Stimulated activated naive B cell treated with anti-CD40 and anti-IgM and Interleukin-4, amounts not matched to agents 10 μg/mL and 1 μg/mL and 100 μg/mL, for 72 hours (primary cell): ENCODE measurements at regions not wholly inside any gene's neighbourhood (a gene's known extent, or its start where the extent isn't known, plus 50 kb on each side); places are given as distances from the start of the nearest gene placed in this dataset.
A peak's percentile ranks its signal among the peaks of the same experiment; 100 is the strongest.

Source experiments
- ATAC-seq, 2 donors: fragments of 150-1000 bp; cut with Tn5 transposase; replicated peaks; 2 replicates each; pipeline ENCODE4 v1.10.0; 2021; ENCODE audit warnings: moderate library complexity in 1 of 2
- DNase-seq: peaks from one replicate; pipeline ENCODE4 v3.0.0; 2021
- H3K27ac Mint-ChIP-seq: one replicate; pipeline ENCODE4 v1.8.0; 2022; ENCODE audit warnings: mild to moderate bottlenecking, mixed read lengths
- H3K27me3 Mint-ChIP-seq, 2 donors: one replicate each; pipeline ENCODE4 v1.8.0; 2022; ENCODE audit warnings: mixed read lengths in 2 of 2
- H3K36me3 Mint-ChIP-seq, 2 donors: one replicate each; pipeline ENCODE4 v1.8.0; 2022; ENCODE audit warnings: mixed read lengths in 2 of 2, mild to moderate bottlenecking in 1 of 2
- H3K4me1 Mint-ChIP-seq, 2 donors: one replicate each; pipeline ENCODE4 v1.8.0; 2022; ENCODE audit warnings: mixed read lengths in 2 of 2, mild to moderate bottlenecking in 1 of 2
- H3K4me3 Mint-ChIP-seq, 2 donors: one replicate each; pipeline ENCODE4 v1.8.0; 2022; ENCODE audit warnings: mild to moderate bottlenecking in 2 of 2, mixed read lengths in 2 of 2, moderate library complexity in 1 of 2
- H3K9me3 Mint-ChIP-seq, 2 donors: one replicate each; pipeline ENCODE4 v1.8.0; 2022; ENCODE audit warnings: mixed read lengths in 2 of 2, mild to moderate bottlenecking in 1 of 2

- DNase-seq (no peak), ATAC-seq (no peak)
- Mint-ChIP-seq H3K36me3 (no peaks in the 10 kb centered on the region), H3K27ac (no peak overlapping the region), H3K4me3 (no peak overlapping the region), H3K4me1 (peaks cover 0 to 6% of the 10 kb centered on the region in 2 donors), H3K27me3 (peaks cover 0 to 9% of the 10 kb centered on the region in 2 donors), H3K9me3 (no peaks in the 10 kb centered on the region)
Measured at GRCh38 chr10:71075759-71076472, 136.5 kb upstream of the UNC5B start.

- no peak overlapping the region for H3K27ac Mint-ChIP-seq
- H3K9me3 Mint-ChIP-seq, result no peaks in the 10 kb centered on the region
- no peak overlapping the region for H3K4me3 Mint-ChIP-seq
- ATAC-seq (no peak), DNase-seq (no peak)
- peaks cover 0 to 7% of the 10 kb centered on the region in 2 donors for H3K27me3 Mint-ChIP-seq
- H3K36me3 Mint-ChIP-seq, result no peaks in the 10 kb centered on the region
- peaks cover 0 to 6% of the 10 kb centered on the region in 2 donors for H3K4me1 Mint-ChIP-seq
Measured at GRCh38 chr10:71076473-71077142, 135.8 kb upstream of the UNC5B start.

- Mint-ChIP-seq H3K9me3 (no peaks in the 10 kb centered on the region), H3K27me3 (peaks cover 0 to 7% of the 10 kb centered on the region in 2 donors), H3K4me1 (peaks cover 0 to 6% of the 10 kb centered on the region in 2 donors), H3K36me3 (no peaks in the 10 kb centered on the region), H3K4me3 (no peak overlapping the region), H3K27ac (no peak overlapping the region)
- ATAC-seq (no peak), DNase-seq (no peak)
Measured at GRCh38 chr10:71077143-71077581, 135.2 kb upstream of the UNC5B start.

- ATAC-seq (no peak), DNase-seq (no peak)
- H3K36me3 Mint-ChIP-seq, result no peaks in the 10 kb centered on the region
- no peak overlapping the region for H3K27ac Mint-ChIP-seq
- H3K4me1 Mint-ChIP-seq, result peaks cover 0 to 6% of the 10 kb centered on the region in 2 donors
- H3K27me3 Mint-ChIP-seq, result peaks cover 0 to 7% of the 10 kb centered on the region in 2 donors
- H3K9me3 Mint-ChIP-seq, result no peaks in the 10 kb centered on the region
- H3K4me3 Mint-ChIP-seq, result no peak overlapping the region
Measured at GRCh38 chr10:71077796-71078453, 134.4 kb upstream of the UNC5B start.

GRCh38 chr10:71078454-71079145 is 133.8 kb upstream of the UNC5B start:
- no peak overlapping the region for H3K4me3 Mint-ChIP-seq
- H3K4me1 Mint-ChIP-seq, result peaks cover 0 to 6% of the 10 kb centered on the region in 2 donors
- H3K27ac Mint-ChIP-seq, result no peak overlapping the region
- H3K27me3 Mint-ChIP-seq, result peaks cover 0 to 7% of the 10 kb centered on the region in 2 donors
- H3K9me3 Mint-ChIP-seq, result no peaks in the 10 kb centered on the region
- ATAC-seq (no peak), DNase-seq (no peak)
- H3K36me3 Mint-ChIP-seq, result no peaks in the 10 kb centered on the region

GRCh38 chr10:71079761-71080380 is 132.5 kb upstream of the UNC5B start:
- DNase-seq, result no peak
- Mint-ChIP-seq H3K36me3 (no peaks in the 10 kb centered on the region), H3K9me3 (no peaks in the 10 kb centered on the region), H3K27ac (no peak overlapping the region), H3K27me3 (peaks cover 0 to 7% of the 10 kb centered on the region in 2 donors), H3K4me1 (peaks cover 0 to 6% of the 10 kb centered on the region in 2 donors), H3K4me3 (no peak overlapping the region)
- no peak for ATAC-seq

- no peaks in the 10 kb centered on the region for H3K9me3 Mint-ChIP-seq
- no peak for ATAC-seq
- H3K27me3 Mint-ChIP-seq, result peaks cover 0 to 7% of the 10 kb centered on the region in 2 donors
- DNase-seq, result no peak
- H3K4me1 Mint-ChIP-seq, result peaks cover 0 to 6% of the 10 kb centered on the region in 2 donors
- H3K4me3 Mint-ChIP-seq, result no peak overlapping the region
- no peaks in the 10 kb centered on the region for H3K36me3 Mint-ChIP-seq
- H3K27ac Mint-ChIP-seq, result peak overlapping the region; percentile 9
Measured at GRCh38 chr10:71080381-71081228, 131.8 kb upstream of the UNC5B start.

- H3K9me3 Mint-ChIP-seq, result no peaks in the 10 kb centered on the region
- DNase-seq, result no peak
- H3K27me3 Mint-ChIP-seq, result peaks cover 0 to 7% of the 10 kb centered on the region in 2 donors
- H3K4me1 Mint-ChIP-seq, result peaks cover 0 to 6% of the 10 kb centered on the region in 2 donors
- no peak overlapping the region for H3K27ac Mint-ChIP-seq
- H3K4me3 Mint-ChIP-seq, result no peak overlapping the region
- no peak for ATAC-seq
- no peaks in the 10 kb centered on the region for H3K36me3 Mint-ChIP-seq
Measured at GRCh38 chr10:71081229-71081560, 131.2 kb upstream of the UNC5B start.

GRCh38 chr10:71081912-71082311 is 130.5 kb upstream of the UNC5B start:
- Mint-ChIP-seq H3K9me3 (no peaks in the 10 kb centered on the region), H3K4me1 (peaks cover 0 to under 1% of the 10 kb centered on the region in 2 donors), H3K4me3 (no peak overlapping the region), H3K27me3 (peaks cover 0 to 7% of the 10 kb centered on the region in 2 donors), H3K36me3 (no peaks in the 10 kb centered on the region), H3K27ac (no peak overlapping the region)
- DNase-seq, result no peak
- ATAC-seq, result no peak

GRCh38 chr10:71082960-71083715 is 129.2 kb upstream of the UNC5B start:
- no peak for ATAC-seq
- DNase-seq, result no peak
- Mint-ChIP-seq H3K27me3 (peaks cover 0 to 7% of the 10 kb centered on the region in 2 donors), H3K36me3 (no peaks in the 10 kb centered on the region), H3K9me3 (no peaks in the 10 kb centered on the region), H3K4me3 (no peak overlapping the region), H3K4me1 (no peaks in the 10 kb centered on the region), H3K27ac (no peak overlapping the region)

- ATAC-seq, result no peak
- Mint-ChIP-seq H3K36me3 (no peaks in the 10 kb centered on the region), H3K4me1 (no peaks in the 10 kb centered on the region), H3K4me3 (no peak overlapping the region), H3K27ac (no peak overlapping the region), H3K9me3 (no peaks in the 10 kb centered on the region), H3K27me3 (peaks cover 0 to 7% of the 10 kb centered on the region in 2 donors)
- DNase-seq, result no peak
Measured at GRCh38 chr10:71083716-71083975, 128.7 kb upstream of the UNC5B start.

- Mint-ChIP-seq H3K36me3 (no peaks in the 10 kb centered on the region), H3K4me3 (no peak overlapping the region), H3K9me3 (no peaks in the 10 kb centered on the region), H3K27me3 (peaks cover 3 to 7% of the 10 kb centered on the region in 2 donors), H3K4me1 (no peaks in the 10 kb centered on the region), H3K27ac (no peak overlapping the region)
- DNase-seq, result no peak
- ATAC-seq, result no peak
Measured at GRCh38 chr10:71084061-71084817, 128.1 kb upstream of the UNC5B start.
